Neutrophil (primary cell): ENCODE measurements at regions not wholly inside any gene's neighbourhood (a gene's known extent, or its start where the extent isn't known, plus 50 kb on each side); places are given as distances from the start of the nearest gene placed in this dataset.

ENCODE experiments used
- H3K27ac ChIP-seq: fragments of 200-600 bp; sonication (generic); 2 replicates; pipeline ENCODE4 v1.5.1; 2016; ENCODE audit warnings: mild to moderate bottlenecking, moderate library complexity
- H3K27me3 ChIP-seq: fragments of 200-600 bp; sonication (generic); 2 replicates; pipeline ENCODE4 v1.6.0; 2016; ENCODE audit warnings: mild to moderate bottlenecking
- H3K36me3 ChIP-seq: fragments of 200-600 bp; sonication (generic); 2 replicates; pipeline ENCODE4 v1.5.1; 2017
- H3K4me1 ChIP-seq, 2 experiments: fragments of 200-600 bp in 1 of 2; sonication (generic) in 1 of 2; 1 replicate in 1 of 2; 2 replicates in 1 of 2; pipeline versions ENCODE4 v1.5.1 to v1.6.1; 2013 to 2016; ENCODE audit warnings: low read depth in 1 of 2, low read length in 1 of 2, mild to moderate bottlenecking in 1 of 2, moderate library complexity in 1 of 2; ENCODE audit not compliant: control insufficient read depth in 1 of 2, insufficient read depth in 1 of 2
- H3K4me3 ChIP-seq, 2 experiments: fragments of 200-600 bp in 1 of 2; sonication (generic) in 1 of 2; 1 replicate in 1 of 2; 2 replicates in 1 of 2; pipeline ENCODE4 v1.5.1; 2013 to 2016; ENCODE audit warnings: low read depth in 1 of 2, low read length in 1 of 2, mild to moderate bottlenecking in 1 of 2, moderate library complexity in 1 of 2
- H3K9me3 ChIP-seq: fragments of 200-600 bp; sonication (generic); 2 replicates; pipeline ENCODE4 v1.5.1; 2016
- TF ChIP-seq, protein P1 (sequence below): fragments of 200-600 bp; sonication (generic); IDR thresholded peaks from 2 replicates; pipeline ENCODE4 v1.5.1; 2016; ENCODE audit warnings: antibody characterized with exemption

DNA sequence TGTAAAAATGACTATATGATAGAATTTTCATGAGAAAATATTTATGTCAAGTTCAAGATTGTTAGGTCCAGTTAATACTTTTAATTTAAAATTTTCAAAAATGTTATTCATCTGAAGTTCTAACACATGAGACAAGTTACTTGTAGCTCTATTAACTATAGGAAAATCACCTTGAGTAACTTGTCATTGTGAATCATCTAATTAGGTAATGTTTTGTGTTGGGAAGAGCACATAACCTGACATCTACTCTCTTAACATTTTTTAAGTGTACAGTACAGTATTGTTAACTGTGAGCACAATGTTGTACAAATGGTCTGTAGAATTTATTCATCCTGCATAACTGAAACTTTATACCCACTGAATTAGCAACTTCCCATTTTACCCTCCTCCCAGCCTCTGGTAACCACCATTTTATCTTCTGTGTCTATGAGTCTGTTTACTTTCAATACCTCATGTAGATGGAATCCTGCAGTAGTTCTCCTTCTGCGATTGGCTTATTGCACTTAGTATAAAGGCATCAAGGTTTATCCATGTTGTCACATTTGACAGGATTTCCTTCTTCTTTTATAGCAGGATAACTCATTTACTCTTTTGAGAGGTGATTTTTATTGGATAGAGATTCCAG, 54.6 kb downstream of the ARL4A start:
- TF ChIP-seq, protein P1, sequence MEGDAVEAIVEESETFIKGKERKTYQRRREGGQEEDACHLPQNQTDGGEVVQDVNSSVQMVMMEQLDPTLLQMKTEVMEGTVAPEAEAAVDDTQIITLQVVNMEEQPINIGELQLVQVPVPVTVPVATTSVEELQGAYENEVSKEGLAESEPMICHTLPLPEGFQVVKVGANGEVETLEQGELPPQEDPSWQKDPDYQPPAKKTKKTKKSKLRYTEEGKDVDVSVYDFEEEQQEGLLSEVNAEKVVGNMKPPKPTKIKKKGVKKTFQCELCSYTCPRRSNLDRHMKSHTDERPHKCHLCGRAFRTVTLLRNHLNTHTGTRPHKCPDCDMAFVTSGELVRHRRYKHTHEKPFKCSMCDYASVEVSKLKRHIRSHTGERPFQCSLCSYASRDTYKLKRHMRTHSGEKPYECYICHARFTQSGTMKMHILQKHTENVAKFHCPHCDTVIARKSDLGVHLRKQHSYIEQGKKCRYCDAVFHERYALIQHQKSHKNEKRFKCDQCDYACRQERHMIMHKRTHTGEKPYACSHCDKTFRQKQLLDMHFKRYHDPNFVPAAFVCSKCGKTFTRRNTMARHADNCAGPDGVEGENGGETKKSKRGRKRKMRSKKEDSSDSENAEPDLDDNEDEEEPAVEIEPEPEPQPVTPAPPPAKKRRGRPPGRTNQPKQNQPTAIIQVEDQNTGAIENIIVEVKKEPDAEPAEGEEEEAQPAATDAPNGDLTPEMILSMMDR = no peak
- Histone ChIP-seq H3K9me3 (no peaks in the 10 kb centered on the region), H3K4me3 (no peak overlapping the region)

GRCh38 chr7:12746211-12746610, 58.8 kb downstream of the ARL4A start:
- Histone ChIP-seq H3K9me3 (no peaks in the 10 kb centered on the region), H3K27ac (no peak overlapping the region), H3K36me3 (no peaks in the 10 kb centered on the region), H3K4me3 (no peak overlapping the region), H3K27me3 (no peaks in the 10 kb centered on the region), H3K4me1 (no peaks in the 10 kb centered on the region)
- TF ChIP-seq, protein P1 = no peak

More for the DNA sequence above, 54.6 kb downstream of the ARL4A start:
- H3K27ac ChIP-seq = no peak overlapping the region
- no peaks in the 10 kb centered on the region for H3K4me1 ChIP-seq
- H3K27me3 ChIP-seq = no peaks in the 10 kb centered on the region
- no peaks in the 10 kb centered on the region for H3K36me3 ChIP-seq

DNA sequence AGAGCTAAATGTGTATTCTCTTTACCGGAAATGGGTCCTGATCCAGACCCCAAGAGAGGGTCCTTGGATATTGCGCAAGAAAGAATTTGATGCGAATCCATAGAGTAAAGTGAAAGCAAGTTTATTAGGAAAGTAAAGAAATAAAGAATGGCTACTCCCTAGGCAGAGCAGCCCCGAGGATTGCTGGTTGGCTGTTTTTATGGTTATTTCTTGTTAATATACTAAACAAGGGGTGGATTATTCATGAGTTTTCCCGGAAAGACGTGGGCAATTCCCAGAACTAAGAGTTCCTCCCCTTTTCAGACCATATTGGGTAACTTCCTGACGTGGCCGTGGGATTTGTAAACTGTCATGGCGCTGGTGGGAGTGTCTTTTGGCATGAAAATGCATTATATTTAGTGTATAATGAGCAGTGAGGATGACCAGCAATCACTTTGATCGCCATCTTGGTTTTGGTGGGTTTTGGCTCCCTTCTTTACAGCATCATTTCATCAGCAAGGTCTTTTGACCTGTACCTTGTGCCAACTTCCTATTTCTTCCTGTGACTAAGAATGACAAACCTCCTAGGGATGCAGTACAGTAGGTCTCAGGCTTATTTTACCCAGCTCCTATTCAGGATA, 60.4 kb downstream of the ARL4A start:
- Histone ChIP-seq H3K9me3 (no peaks in the 10 kb centered on the region), H3K27ac (no peak overlapping the region), H3K27me3 (no peaks in the 10 kb centered on the region), H3K4me1 (no peaks in the 10 kb centered on the region), H3K4me3 (no peak overlapping the region), H3K36me3 (no peaks in the 10 kb centered on the region)
- TF ChIP-seq, protein P1 = no peak

DNA sequence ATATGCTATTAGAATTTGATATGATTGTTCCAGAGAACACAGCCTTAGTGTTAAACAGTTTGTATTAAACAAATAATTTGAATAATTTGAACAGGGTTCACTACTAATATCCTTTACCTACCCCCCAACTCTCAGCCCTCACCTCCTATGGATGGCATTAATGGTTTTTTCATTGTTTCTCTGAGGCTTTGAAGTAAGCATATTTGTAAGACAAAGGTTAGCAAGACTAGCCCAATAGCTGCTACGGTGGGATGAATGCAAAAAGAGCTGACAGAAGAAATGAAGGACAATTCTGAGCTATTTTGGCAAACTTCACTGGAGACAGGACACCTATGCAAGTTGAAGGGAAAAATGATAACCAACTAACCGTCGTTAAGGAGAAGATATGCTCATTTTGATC, 61.6 kb downstream of the ARL4A start:
- no peaks in the 10 kb centered on the region for H3K27me3 ChIP-seq

DNA sequence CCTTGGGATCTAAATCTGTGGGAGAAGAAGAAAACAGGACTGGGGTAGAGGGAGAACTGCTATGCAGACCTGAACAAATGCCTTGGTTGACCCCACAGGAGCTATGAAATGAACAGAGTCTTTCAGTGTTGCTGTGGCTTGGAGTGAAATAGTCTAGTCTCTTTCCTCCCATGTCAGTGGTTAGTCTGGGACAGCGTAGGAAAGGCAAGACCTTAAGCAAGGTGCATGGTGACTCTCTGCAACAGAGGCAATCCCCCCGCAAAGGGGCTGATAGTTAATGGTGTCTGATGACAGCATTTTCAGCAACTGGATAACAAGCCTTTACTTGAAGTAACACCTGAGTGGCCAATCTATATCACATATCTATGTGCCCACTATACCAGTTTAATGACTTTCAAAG, 62.3 kb downstream of the ARL4A start:
- Histone ChIP-seq H3K27me3 (no peaks in the 10 kb centered on the region), H3K9me3 (no peaks in the 10 kb centered on the region), H3K4me1 (no peaks in the 10 kb centered on the region), H3K4me3 (no peak overlapping the region), H3K36me3 (no peaks in the 10 kb centered on the region), H3K27ac (no peak overlapping the region)
- TF ChIP-seq, protein P1 = no peak

More for the DNA sequence above, 61.6 kb downstream of the ARL4A start:
- Histone ChIP-seq H3K27ac (no peak overlapping the region), H3K9me3 (no peaks in the 10 kb centered on the region), H3K36me3 (no peaks in the 10 kb centered on the region), H3K4me1 (no peaks in the 10 kb centered on the region), H3K4me3 (no peak overlapping the region)
- TF ChIP-seq, protein P1 = no peak
